DND-41 (cell line): ENCODE measurements at regions not wholly inside any gene's neighbourhood (a gene's known extent, or its start where the extent isn't known, plus 50 kb on each side); places are given as distances from the start of the nearest gene placed in this dataset.

ENCODE experiments used
- EZH2 ChIP-seq: IDR thresholded peaks from 3 replicates; pipeline ENCODE4 v1.6.1; 2012; ENCODE audit warnings: borderline replicate concordance, low read depth, mild to moderate bottlenecking, moderate library complexity, low read length, inconsistent platforms; ENCODE audit not compliant: severe bottlenecking
- TF ChIP-seq, protein P1 (sequence below): IDR thresholded peaks from 2 replicates; pipeline ENCODE4 v1.5.1; 2012; ENCODE audit warnings: borderline replicate concordance, low read length, moderate library complexity, mild to moderate bottlenecking; ENCODE audit not compliant: poor library complexity, severe bottlenecking; ENCODE audit errors: extremely low read depth

DNA sequence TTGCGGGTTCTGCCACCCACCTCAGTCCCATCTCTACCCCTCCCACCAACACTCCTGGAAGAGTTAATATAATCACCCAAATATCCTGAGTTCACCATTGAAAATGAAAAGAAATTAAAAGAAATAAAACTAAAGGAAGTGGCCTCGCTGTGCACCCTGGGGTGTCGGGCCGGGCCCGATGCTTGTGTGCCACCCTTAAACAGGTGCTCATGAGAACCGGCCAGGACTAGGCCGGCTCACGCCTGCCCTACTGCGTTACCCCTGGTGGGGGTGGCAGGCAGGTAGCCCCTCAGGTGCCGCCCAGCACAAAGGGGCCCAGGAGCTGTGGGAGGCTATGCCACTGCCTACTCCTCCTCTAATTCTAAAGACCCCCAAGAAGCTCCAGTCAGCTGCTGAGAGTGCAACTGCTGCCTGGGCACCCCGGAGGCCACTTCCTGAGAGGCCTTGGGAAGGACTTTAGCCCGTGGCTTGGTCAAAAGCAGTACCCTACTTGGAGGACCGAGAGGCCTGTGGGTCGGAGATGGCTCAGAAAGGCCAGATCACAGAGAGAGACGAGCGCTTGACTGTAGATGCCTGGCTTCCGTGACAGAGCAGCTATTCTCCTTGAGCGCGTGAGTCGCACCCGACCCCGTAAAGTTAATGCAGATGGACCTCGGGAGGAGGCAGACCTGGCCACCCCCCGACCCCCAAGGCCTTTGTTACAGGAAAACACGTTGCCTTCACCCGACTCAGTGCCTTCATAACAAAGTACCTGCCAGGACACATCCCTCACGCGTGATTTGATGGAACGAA is 51.0 kb upstream of the PPP2R2D start:
- TF ChIP-seq, protein P1, sequence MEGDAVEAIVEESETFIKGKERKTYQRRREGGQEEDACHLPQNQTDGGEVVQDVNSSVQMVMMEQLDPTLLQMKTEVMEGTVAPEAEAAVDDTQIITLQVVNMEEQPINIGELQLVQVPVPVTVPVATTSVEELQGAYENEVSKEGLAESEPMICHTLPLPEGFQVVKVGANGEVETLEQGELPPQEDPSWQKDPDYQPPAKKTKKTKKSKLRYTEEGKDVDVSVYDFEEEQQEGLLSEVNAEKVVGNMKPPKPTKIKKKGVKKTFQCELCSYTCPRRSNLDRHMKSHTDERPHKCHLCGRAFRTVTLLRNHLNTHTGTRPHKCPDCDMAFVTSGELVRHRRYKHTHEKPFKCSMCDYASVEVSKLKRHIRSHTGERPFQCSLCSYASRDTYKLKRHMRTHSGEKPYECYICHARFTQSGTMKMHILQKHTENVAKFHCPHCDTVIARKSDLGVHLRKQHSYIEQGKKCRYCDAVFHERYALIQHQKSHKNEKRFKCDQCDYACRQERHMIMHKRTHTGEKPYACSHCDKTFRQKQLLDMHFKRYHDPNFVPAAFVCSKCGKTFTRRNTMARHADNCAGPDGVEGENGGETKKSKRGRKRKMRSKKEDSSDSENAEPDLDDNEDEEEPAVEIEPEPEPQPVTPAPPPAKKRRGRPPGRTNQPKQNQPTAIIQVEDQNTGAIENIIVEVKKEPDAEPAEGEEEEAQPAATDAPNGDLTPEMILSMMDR, result no peak
- TF ChIP-seq EZH2, result no peak
